Ovary (tissue), 3 donors: ENCODE measurements at regions not wholly inside any gene's neighbourhood (a gene's known extent, or its start where the extent isn't known, plus 50 kb on each side); places are given as distances from the start of the nearest gene placed in this dataset.

ENCODE experiments used
- CTCF ChIP-seq, 3 donors: fragments of 450-650 bp in 2 of 3; fragments of 200-600 bp in 1 of 3; IDR thresholded peaks; one replicate each; pipeline versions ENCODE4 v1.5.1 to v1.8.0; 2016 to 2022; ENCODE audit warnings: antibody characterized with exemption in 3 of 3, mild to moderate bottlenecking in 1 of 3
- EP300 ChIP-seq: sonication (generic); formaldehyde crosslinking; IDR thresholded peaks from one replicate; pipeline ENCODE4 v1.6.1; 2017; ENCODE audit warnings: antibody characterized with exemption
- POLR2A ChIP-seq: fragments of 450-650 bp; IDR thresholded peaks from one replicate; pipeline ENCODE4 v1.6.1; 2017; ENCODE audit warnings: antibody characterized with exemption, mild to moderate bottlenecking, moderate library complexity
- donor health status: DM: no; HTN: no; CAD: no.

DNA sequence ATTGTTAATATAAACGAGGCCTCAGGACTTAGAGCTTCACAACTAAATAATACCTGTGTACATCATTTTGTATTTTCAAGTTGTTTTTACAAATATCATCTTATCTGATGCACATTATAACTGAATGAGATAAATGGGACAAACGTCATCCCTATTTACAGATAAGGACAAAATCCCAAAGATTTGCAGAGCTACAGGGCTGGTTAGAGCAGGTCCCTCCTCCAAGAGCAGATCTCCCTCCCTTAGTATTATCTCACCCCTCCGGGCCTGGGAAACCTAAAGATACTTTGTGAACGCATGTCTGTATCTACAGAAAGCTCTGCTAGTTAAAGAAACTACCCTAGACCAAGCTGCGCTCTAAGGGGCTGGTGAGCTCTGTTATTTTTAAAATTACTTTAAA is 130.4 kb upstream of the PROKR2 start:
- TF ChIP-seq CTCF (IDR thresholded peaks at IDR 0.05) (no peak), POLR2A (no peak), EP300 (no peak)
